Osteoblast (primary cell): ENCODE measurements at regions not wholly inside any gene's neighbourhood (a gene's known extent, or its start where the extent isn't known, plus 50 kb on each side); places are given as distances from the start of the nearest gene placed in this dataset.

ENCODE experiments used
- DNase-seq: peaks from one replicate; pipeline ENCODE4 v3.0.0; 2011; ENCODE audit warnings: low spot score, mixed read lengths; ENCODE audit not compliant: insufficient read length; ENCODE audit errors: missing footprints
- H2AFZ ChIP-seq: 2 replicates; pipeline ENCODE4 v1.6.0; 2011; ENCODE audit warnings: mild to moderate bottlenecking, low read length
- H3K27ac ChIP-seq: 2 replicates; pipeline ENCODE4 v1.5.1; 2011; ENCODE audit warnings: mild to moderate bottlenecking, low read depth, low read length, moderate library complexity
- H3K27me3 ChIP-seq: 2 replicates; pipeline ENCODE4 v1.6.0; 2012; ENCODE audit warnings: mild to moderate bottlenecking, control low read depth, inconsistent platforms, low read length, moderate library complexity; ENCODE audit not compliant: insufficient read depth
- H3K36me3 ChIP-seq: 2 replicates; pipeline ENCODE4 v1.5.1; 2011; ENCODE audit warnings: mild to moderate bottlenecking, low read length, control low read depth, moderate library complexity; ENCODE audit not compliant: insufficient read depth
- H3K4me1 ChIP-seq: 2 replicates; pipeline ENCODE4 v1.5.1; 2011; ENCODE audit warnings: mild to moderate bottlenecking, low read length, control low read depth, moderate library complexity; ENCODE audit not compliant: insufficient read depth
- H3K4me2 ChIP-seq: 2 replicates; pipeline ENCODE4 v1.6.0; 2011; ENCODE audit warnings: mild to moderate bottlenecking, low read length; ENCODE audit not compliant: insufficient read depth
- H3K4me3 ChIP-seq: fragments of 200-600 bp; sonication (generic); 3 replicates; pipeline ENCODE4 v1.5.1; 2012; ENCODE audit warnings: mild to moderate bottlenecking, low read length, inconsistent platforms; ENCODE audit not compliant: insufficient read depth
- H3K79me2 ChIP-seq: 2 replicates; pipeline ENCODE4 v1.6.0; 2012; ENCODE audit warnings: mild to moderate bottlenecking, low read length, control low read depth, inconsistent platforms; ENCODE audit not compliant: insufficient read depth
- H3K9me3 ChIP-seq: 2 replicates; pipeline ENCODE4 v1.5.1; 2011; ENCODE audit warnings: low read depth, low read length, control low read depth
- H4K20me1 ChIP-seq: 2 replicates; pipeline ENCODE4 v1.6.0; 2012; ENCODE audit warnings: mild to moderate bottlenecking, low read length, control low read depth; ENCODE audit not compliant: insufficient read depth
- CTCF ChIP-seq: IDR thresholded peaks from 2 replicates; pipeline ENCODE4 v1.5.1; 2011; ENCODE audit warnings: mild to moderate bottlenecking, low read depth, low read length, moderate library complexity; ENCODE audit errors: extremely low read depth

GRCh38 chr9:129327552-129328328 is 149.7 kb upstream of the IER5L start:
- H3K4me3 ChIP-seq, result no peak overlapping the region
- no peak for TF ChIP-seq CTCF
- H3K4me2 ChIP-seq, result no peak overlapping the region
- no peak for DNase-seq
- peaks cover 27% of the 10 kb centered on the region for H3K4me1 ChIP-seq
- no peaks in the 10 kb centered on the region for H4K20me1 ChIP-seq
- H3K79me2 ChIP-seq, result no peaks in the 10 kb centered on the region
- H3K36me3 ChIP-seq, result no peaks in the 10 kb centered on the region
- H2AFZ ChIP-seq, result no peak overlapping the region
- H3K9me3 ChIP-seq, result peaks cover 2% of the 10 kb centered on the region
- no peaks in the 10 kb centered on the region for H3K27me3 ChIP-seq
- H3K27ac ChIP-seq, result no peak overlapping the region

GRCh38 chr9:129326061-129327005 is 148.3 kb upstream of the IER5L start:
- H2AFZ ChIP-seq, result no peak overlapping the region
- DNase-seq, result no peak
- no peaks in the 10 kb centered on the region for H3K36me3 ChIP-seq
- H3K27ac ChIP-seq, result no peak overlapping the region
- peaks cover 28% of the 10 kb centered on the region for H3K4me1 ChIP-seq
- no peak for TF ChIP-seq CTCF
- H3K79me2 ChIP-seq, result no peaks in the 10 kb centered on the region
- peaks cover 2% of the 10 kb centered on the region for H3K9me3 ChIP-seq
- H3K4me3 ChIP-seq, result no peak overlapping the region
- no peaks in the 10 kb centered on the region for H4K20me1 ChIP-seq
- no peak overlapping the region for H3K4me2 ChIP-seq
- no peaks in the 10 kb centered on the region for H3K27me3 ChIP-seq

- no peak for DNase-seq
- H2AFZ ChIP-seq, result no peak overlapping the region
- H3K4me1 ChIP-seq, result peaks cover 41% of the 10 kb centered on the region
- H3K36me3 ChIP-seq, result no peaks in the 10 kb centered on the region
- H3K27me3 ChIP-seq, result no peaks in the 10 kb centered on the region
- H4K20me1 ChIP-seq, result no peaks in the 10 kb centered on the region
- no peaks in the 10 kb centered on the region for H3K9me3 ChIP-seq
- H3K4me3 ChIP-seq, result no peak overlapping the region
- no peak for TF ChIP-seq CTCF
- H3K79me2 ChIP-seq, result no peaks in the 10 kb centered on the region
- no peak overlapping the region for H3K27ac ChIP-seq
- no peak overlapping the region for H3K4me2 ChIP-seq
Observed at GRCh38 chr9:129324808-129325502, 146.9 kb upstream of the IER5L start.
